ENCODE measurements at regions not wholly inside any gene's neighbourhood (a gene's known extent, or its start where the extent isn't known, plus 50 kb on each side); places are given as distances from the start of the nearest gene placed in this dataset.

GRCh38 chr4:124331781-124332180, 380.8 kb downstream of the ANKRD50 start:
- no peak overlapping the region for H3K27ac Mint-ChIP-seq
- H3K27me3 Mint-ChIP-seq = no peaks in the 10 kb centered on the region
- H3K9me3 Mint-ChIP-seq = no peaks in the 10 kb centered on the region
- no peaks in the 10 kb centered on the region for H3K4me1 Mint-ChIP-seq (ENCODE audit: low read depth)
- H3K4me3 Mint-ChIP-seq = no peak overlapping the region
- H3K36me3 Mint-ChIP-seq (ENCODE audit: low read depth) = no peaks in the 10 kb centered on the region

DNA sequence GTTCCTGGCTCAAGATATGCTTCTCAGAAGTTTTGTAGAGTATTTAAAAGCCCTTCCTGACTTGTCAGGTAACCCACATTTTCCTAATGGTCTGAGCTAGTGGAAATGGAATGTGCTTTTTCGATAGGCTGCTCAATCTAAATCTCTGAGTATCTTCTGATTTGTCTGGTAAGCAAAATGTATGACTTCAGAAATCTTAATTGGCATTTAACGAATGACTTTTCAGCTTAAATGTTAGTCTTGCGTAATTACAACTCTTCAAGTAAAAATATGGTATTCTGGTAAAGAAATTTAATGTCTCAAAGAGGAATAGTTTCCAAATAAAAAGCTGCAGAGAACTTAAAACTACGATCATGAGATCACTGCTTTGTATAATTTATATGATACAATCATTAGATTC, 379.1 kb downstream of the ANKRD50 start:
- H3K9me3 Mint-ChIP-seq = no peaks in the 10 kb centered on the region
- no peaks in the 10 kb centered on the region for H3K4me1 Mint-ChIP-seq (ENCODE audit: low read depth)
- H3K27me3 Mint-ChIP-seq = no peaks in the 10 kb centered on the region
- H3K4me3 Mint-ChIP-seq = no peak overlapping the region
- H3K27ac Mint-ChIP-seq = no peak overlapping the region
- no peaks in the 10 kb centered on the region for H3K36me3 Mint-ChIP-seq (ENCODE audit: low read depth)

DNA sequence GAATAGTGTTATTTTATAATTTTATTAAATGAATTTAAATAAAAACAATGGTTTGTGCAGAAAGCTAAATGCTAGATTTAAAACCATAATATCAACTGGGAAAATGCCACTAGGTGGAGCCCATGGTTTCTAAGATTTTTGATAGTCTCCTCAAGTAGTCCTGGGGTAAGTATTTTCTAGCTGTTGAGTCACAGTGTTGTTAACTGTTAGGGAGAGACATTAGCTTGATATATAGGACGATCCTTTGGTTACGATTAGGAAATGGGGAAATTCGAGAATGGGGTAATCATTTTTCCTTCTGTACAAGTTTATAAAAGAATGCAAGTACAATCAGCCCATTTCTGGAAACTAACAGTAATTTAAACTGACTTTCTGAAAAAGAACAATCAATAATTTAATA, 378.4 kb downstream of the ANKRD50 start:
- no peaks in the 10 kb centered on the region for H3K36me3 Mint-ChIP-seq (ENCODE audit: low read depth)
- no peaks in the 10 kb centered on the region for H3K27me3 Mint-ChIP-seq
- H3K27ac Mint-ChIP-seq = no peak overlapping the region
- H3K4me3 Mint-ChIP-seq = no peak overlapping the region
- H3K4me1 Mint-ChIP-seq (ENCODE audit: low read depth) = no peaks in the 10 kb centered on the region
- no peaks in the 10 kb centered on the region for H3K9me3 Mint-ChIP-seq

DNA sequence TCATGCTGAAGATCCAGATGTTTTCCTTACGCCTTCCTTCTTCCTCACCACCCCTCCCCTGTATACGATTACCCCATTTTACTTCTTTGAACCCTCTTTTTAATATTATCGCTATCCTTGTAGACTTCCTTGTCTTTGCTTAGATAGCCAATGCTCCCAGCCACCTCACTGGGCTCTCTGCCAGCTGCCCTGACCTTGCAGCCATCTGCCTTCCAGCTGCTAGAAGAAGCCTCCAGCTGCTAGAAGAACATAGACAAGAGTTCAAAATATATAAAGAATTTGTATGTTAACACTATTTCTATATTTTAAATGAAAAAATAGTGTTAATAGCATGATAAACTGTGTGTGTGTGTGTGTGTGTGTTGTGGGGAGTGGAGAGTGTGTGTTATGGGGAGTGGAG, 374.7 kb downstream of the ANKRD50 start:
- H3K27me3 Mint-ChIP-seq = no peaks in the 10 kb centered on the region

GRCh38 chr4:124343661-124344171, 368.8 kb downstream of the ANKRD50 start:
- Mint-ChIP-seq H3K9me3 (no peaks in the 10 kb centered on the region), H3K27me3 (peaks cover 3% of the 10 kb centered on the region), H3K27ac (no peak overlapping the region), H3K4me3 (no peak overlapping the region), H3K36me3 (ENCODE audit: low read depth) (no peaks in the 10 kb centered on the region), H3K4me1 (ENCODE audit: low read depth) (no peaks in the 10 kb centered on the region)

More for the DNA sequence above, 374.7 kb downstream of the ANKRD50 start:
- Mint-ChIP-seq H3K27ac (no peak overlapping the region), H3K9me3 (no peaks in the 10 kb centered on the region), H3K4me1 (ENCODE audit: low read depth) (no peaks in the 10 kb centered on the region), H3K36me3 (ENCODE audit: low read depth) (no peaks in the 10 kb centered on the region), H3K4me3 (no peak overlapping the region)

DNA sequence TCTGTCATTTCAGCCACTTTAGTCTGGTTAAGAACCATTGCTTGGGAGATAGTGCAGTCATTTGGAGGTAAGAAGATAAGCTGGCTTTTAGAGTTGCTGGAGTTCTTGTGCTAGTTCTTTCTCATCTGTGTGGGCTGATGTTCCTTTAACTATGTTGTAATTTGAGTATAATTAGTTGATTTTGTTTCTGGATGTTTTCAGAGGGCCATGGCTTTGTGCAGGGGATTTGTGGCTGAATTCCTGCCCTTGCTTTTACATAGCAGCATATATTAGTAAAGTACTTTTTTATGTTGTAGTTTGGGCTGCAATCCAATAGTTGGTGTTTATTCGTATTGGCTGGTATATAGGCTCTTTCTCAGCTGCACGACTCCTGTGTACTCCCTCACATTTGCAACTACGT, 339.6 kb downstream of the ANKRD50 start:
- H3K4me1 Mint-ChIP-seq (ENCODE audit: low read depth) = no peaks in the 10 kb centered on the region
- no peaks in the 10 kb centered on the region for H3K27me3 Mint-ChIP-seq
- peaks cover 11% of the 10 kb centered on the region for H3K9me3 Mint-ChIP-seq
- H3K36me3 Mint-ChIP-seq (ENCODE audit: low read depth) = no peaks in the 10 kb centered on the region
- H3K27ac Mint-ChIP-seq = no peak overlapping the region
- no peak overlapping the region for H3K4me3 Mint-ChIP-seq

GRCh38 chr4:124386163-124386562, 326.4 kb downstream of the ANKRD50 start:
- Mint-ChIP-seq H3K27me3 (no peaks in the 10 kb centered on the region), H3K27ac (no peak overlapping the region), H3K4me3 (no peak overlapping the region), H3K9me3 (peaks cover 3% of the 10 kb centered on the region), H3K4me1 (ENCODE audit: low read depth) (no peaks in the 10 kb centered on the region), H3K36me3 (ENCODE audit: low read depth) (no peaks in the 10 kb centered on the region)

DNA sequence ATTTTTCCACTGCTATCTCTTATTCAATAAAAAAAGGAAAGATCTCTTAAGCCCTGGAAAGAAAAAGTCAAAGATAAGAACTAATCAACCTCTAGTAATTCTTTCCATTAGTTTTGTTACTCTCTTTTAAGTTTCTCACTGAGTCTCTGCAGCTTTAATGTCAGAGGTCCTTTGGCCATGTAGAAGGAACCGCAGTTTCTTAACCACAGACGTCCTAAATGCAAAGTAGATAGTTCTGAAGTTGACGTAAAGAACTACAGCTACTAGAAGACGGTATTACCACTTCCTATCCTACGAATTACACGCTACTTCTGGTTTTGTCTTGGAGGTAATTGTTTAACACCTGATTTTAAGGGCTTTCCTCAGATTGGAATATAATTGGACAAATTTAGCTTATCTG, 325.9 kb downstream of the ANKRD50 start:
- no peaks in the 10 kb centered on the region for H3K36me3 Mint-ChIP-seq (ENCODE audit: low read depth)
- peaks cover 3% of the 10 kb centered on the region for H3K9me3 Mint-ChIP-seq
- H3K4me1 Mint-ChIP-seq (ENCODE audit: low read depth) = no peaks in the 10 kb centered on the region
- H3K27ac Mint-ChIP-seq = no peak overlapping the region
- H3K27me3 Mint-ChIP-seq = no peaks in the 10 kb centered on the region
- no peak overlapping the region for H3K4me3 Mint-ChIP-seq

DNA sequence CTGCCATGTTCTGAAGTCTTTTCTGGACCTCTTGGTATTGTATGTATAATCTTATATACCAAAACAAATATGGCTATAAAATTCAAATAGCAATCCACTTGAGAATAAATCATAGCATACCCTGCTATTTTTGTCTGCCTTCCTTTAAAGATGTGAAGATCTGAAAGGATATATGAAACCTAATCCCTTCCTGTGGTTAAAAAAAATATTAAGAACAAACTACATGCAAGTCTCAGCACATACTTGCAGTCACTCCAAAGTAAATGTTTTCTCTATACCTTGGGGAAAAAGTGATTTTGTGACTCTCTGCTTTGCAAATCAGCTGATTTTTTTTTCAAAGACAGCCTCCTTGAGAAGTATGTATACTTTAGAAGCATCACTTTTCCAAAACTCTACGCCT, 322.9 kb downstream of the ANKRD50 start:
- no peak overlapping the region for H3K27ac Mint-ChIP-seq
- H3K36me3 Mint-ChIP-seq (ENCODE audit: low read depth) = no peaks in the 10 kb centered on the region
- peaks cover 3% of the 10 kb centered on the region for H3K9me3 Mint-ChIP-seq
- no peak overlapping the region for H3K4me3 Mint-ChIP-seq
- no peaks in the 10 kb centered on the region for H3K4me1 Mint-ChIP-seq (ENCODE audit: low read depth)
- H3K27me3 Mint-ChIP-seq = no peaks in the 10 kb centered on the region

DNA sequence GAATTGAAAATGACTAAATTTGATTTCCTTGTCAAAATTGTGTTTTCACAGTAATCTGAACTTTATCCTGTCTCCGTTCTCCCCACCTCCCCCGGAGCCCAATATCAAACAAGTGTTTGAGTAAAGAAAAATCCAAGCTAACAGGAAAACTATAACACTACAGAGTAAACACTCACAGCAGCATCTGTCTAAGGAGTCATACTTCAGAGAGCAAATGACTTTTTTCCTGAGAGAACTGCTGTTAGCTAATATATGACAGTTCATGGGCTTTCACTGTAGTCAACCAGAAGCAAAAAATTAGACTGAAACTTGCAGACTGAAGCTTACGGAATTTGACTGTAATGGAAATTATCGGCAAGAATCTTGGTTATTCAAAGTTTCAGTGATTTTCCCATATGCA, 321.7 kb downstream of the ANKRD50 start:
- Mint-ChIP-seq H3K9me3 (peaks cover 3% of the 10 kb centered on the region), H3K4me1 (ENCODE audit: low read depth) (no peaks in the 10 kb centered on the region)

DNA sequence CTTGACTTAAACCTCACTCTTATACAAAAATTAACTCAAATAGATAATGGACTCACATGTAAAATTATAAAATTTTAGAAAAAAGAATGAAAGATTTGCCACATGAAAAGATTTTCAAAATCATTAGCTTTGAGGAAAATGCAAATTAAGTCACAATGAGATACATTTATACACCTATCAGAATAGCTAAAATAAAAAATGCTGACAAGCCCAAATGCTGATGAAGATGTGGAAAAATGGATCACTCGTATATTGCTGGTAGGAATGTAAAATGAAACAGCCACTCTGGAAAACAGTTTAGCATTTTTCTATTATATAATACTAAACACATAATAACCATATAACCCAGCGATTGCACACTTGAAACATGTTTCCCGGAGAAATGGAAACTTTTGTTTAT, 316.2 kb downstream of the ANKRD50 start:
- Mint-ChIP-seq H3K27me3 (no peaks in the 10 kb centered on the region), H3K4me3 (no peak overlapping the region), H3K4me1 (ENCODE audit: low read depth) (no peaks in the 10 kb centered on the region), H3K9me3 (no peaks in the 10 kb centered on the region), H3K36me3 (ENCODE audit: low read depth) (no peaks in the 10 kb centered on the region), H3K27ac (no peak overlapping the region)

More for the DNA sequence above, 321.7 kb downstream of the ANKRD50 start:
- Mint-ChIP-seq H3K36me3 (ENCODE audit: low read depth) (no peaks in the 10 kb centered on the region), H3K27ac (no peak overlapping the region), H3K27me3 (no peaks in the 10 kb centered on the region), H3K4me3 (no peak overlapping the region)

GRCh38 chr4:124401606-124402005, 310.9 kb downstream of the ANKRD50 start:
- H3K4me1 Mint-ChIP-seq (ENCODE audit: low read depth) = no peaks in the 10 kb centered on the region
- H3K27me3 Mint-ChIP-seq = no peaks in the 10 kb centered on the region
- no peak overlapping the region for H3K4me3 Mint-ChIP-seq
- no peaks in the 10 kb centered on the region for H3K9me3 Mint-ChIP-seq
- H3K36me3 Mint-ChIP-seq (ENCODE audit: low read depth) = no peaks in the 10 kb centered on the region
- no peak overlapping the region for H3K27ac Mint-ChIP-seq

DNA sequence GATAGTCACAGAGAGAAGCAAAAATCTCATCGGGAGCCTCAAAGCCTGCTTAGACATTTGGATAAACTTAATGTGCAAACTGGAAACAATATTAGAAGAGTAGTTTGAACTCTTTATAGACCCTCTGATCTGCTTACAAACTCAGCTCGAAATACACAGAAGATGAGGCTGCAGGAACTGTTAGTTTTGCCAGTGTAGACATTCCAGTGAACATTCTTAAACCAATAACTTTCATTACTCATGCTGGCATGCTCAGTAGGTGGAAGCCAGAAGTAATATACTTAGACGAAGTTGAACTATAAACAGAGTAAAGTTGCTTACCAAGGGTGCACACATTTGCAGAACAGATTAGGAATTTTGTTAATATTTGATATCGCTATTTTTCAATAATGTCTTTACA, 303.5 kb downstream of the ANKRD50 start:
- Mint-ChIP-seq H3K4me3 (no peak overlapping the region), H3K27ac (no peak overlapping the region)

GRCh38 chr4:124414276-124415040, 298.1 kb downstream of the ANKRD50 start:
- Mint-ChIP-seq H3K27ac (no peak overlapping the region), H3K36me3 (ENCODE audit: low read depth) (no peaks in the 10 kb centered on the region), H3K4me1 (ENCODE audit: low read depth) (no peaks in the 10 kb centered on the region), H3K27me3 (no peaks in the 10 kb centered on the region), H3K9me3 (no peaks in the 10 kb centered on the region), H3K4me3 (no peak overlapping the region)

More for the DNA sequence above, 303.5 kb downstream of the ANKRD50 start:
- Mint-ChIP-seq H3K27me3 (no peaks in the 10 kb centered on the region), H3K9me3 (no peaks in the 10 kb centered on the region), H3K4me1 (ENCODE audit: low read depth) (no peaks in the 10 kb centered on the region), H3K36me3 (ENCODE audit: low read depth) (no peaks in the 10 kb centered on the region)

DNA sequence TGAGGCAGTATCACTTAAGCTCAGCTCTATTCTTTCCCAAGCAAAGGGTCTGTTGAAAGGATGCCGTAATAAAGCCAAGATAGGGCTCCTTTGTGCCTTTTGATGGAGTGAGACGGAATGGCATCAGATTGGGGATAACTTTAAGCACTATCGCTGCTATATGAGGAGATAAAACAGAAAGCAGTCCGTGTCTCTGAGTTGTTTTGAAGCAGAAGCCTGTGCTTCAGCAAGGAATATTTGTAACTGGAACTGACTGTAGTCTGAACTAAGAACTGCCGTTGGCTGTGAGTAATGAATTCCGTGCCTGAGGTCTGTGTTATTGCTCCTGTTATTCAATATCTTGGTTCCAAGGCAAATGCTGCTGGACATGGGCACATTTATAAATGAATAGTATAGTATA, 297.4 kb downstream of the ANKRD50 start:
- Mint-ChIP-seq H3K27ac (no peak overlapping the region), H3K27me3 (no peaks in the 10 kb centered on the region), H3K36me3 (ENCODE audit: low read depth) (no peaks in the 10 kb centered on the region), H3K4me1 (ENCODE audit: low read depth) (no peaks in the 10 kb centered on the region), H3K4me3 (no peak overlapping the region), H3K9me3 (no peaks in the 10 kb centered on the region)

GRCh38 chr4:124417371-124417770, 295.2 kb downstream of the ANKRD50 start:
- H3K4me3 Mint-ChIP-seq = no peak overlapping the region
- H3K9me3 Mint-ChIP-seq = no peaks in the 10 kb centered on the region
- H3K27me3 Mint-ChIP-seq = no peaks in the 10 kb centered on the region
- H3K27ac Mint-ChIP-seq = no peak overlapping the region
- H3K36me3 Mint-ChIP-seq (ENCODE audit: low read depth) = no peaks in the 10 kb centered on the region
- no peaks in the 10 kb centered on the region for H3K4me1 Mint-ChIP-seq (ENCODE audit: low read depth)

Measured in stimulated activated naive CD8-positive, alpha-beta T cell treated with anti-CD3 and anti-CD28 coated beads, Interleukin-15, Interleukin-2, amounts not matched to agents 100 ng/mL and 50 ng/mL, for 24 hours (primary cell).